ENCODE measurements at regions not wholly inside any gene's neighbourhood (a gene's known extent, or its start where the extent isn't known, plus 50 kb on each side); places are given as distances from the start of the nearest gene placed in this dataset.

GRCh38 chr4:128381748-128382559 lies 94.3 kb upstream of the PGRMC2 start:
- no peak overlapping the region for H3K9ac ChIP-seq (ENCODE audit: low read depth, low read length, poor library complexity, severe bottlenecking)
- no peaks in the 10 kb centered on the region for H3K9me3 ChIP-seq (ENCODE audit: insufficient read depth, low read depth, low read length)
- no peaks in the 10 kb centered on the region for H3K4me1 ChIP-seq (ENCODE audit: insufficient read depth, low read length, poor library complexity, severe bottlenecking)
- no peaks in the 10 kb centered on the region for H4K20me1 ChIP-seq (ENCODE audit: insufficient read depth, low read length, poor library complexity, severe bottlenecking)
- TF ChIP-seq, protein P1, sequence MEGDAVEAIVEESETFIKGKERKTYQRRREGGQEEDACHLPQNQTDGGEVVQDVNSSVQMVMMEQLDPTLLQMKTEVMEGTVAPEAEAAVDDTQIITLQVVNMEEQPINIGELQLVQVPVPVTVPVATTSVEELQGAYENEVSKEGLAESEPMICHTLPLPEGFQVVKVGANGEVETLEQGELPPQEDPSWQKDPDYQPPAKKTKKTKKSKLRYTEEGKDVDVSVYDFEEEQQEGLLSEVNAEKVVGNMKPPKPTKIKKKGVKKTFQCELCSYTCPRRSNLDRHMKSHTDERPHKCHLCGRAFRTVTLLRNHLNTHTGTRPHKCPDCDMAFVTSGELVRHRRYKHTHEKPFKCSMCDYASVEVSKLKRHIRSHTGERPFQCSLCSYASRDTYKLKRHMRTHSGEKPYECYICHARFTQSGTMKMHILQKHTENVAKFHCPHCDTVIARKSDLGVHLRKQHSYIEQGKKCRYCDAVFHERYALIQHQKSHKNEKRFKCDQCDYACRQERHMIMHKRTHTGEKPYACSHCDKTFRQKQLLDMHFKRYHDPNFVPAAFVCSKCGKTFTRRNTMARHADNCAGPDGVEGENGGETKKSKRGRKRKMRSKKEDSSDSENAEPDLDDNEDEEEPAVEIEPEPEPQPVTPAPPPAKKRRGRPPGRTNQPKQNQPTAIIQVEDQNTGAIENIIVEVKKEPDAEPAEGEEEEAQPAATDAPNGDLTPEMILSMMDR (conservative IDR thresholded peaks at IDR 0.05; ENCODE audit: low read length), result no peak
- TF ChIP-seq EZH2phosphoT487 (IDR thresholded peaks at IDR 0.05; ENCODE audit: borderline replicate concordance), result no peak
- no peak overlapping the region for H3K4me2 ChIP-seq (ENCODE audit: low read depth, low read length, poor library complexity, severe bottlenecking)
- H2AFZ ChIP-seq (ENCODE audit: low read length), result no peak overlapping the region
- H3K27me3 ChIP-seq (ENCODE audit: insufficient read depth, low read length, poor library complexity, severe bottlenecking), result no peaks in the 10 kb centered on the region
- H3F3A ChIP-seq (ENCODE audit: low read depth), result no peaks in the 10 kb centered on the region
- H3K79me2 ChIP-seq (ENCODE audit: insufficient read depth, low read length), result no peaks in the 10 kb centered on the region
- H3K9me2 ChIP-seq (replicated peaks; ENCODE audit: low read depth, low read length), result no peaks in the 10 kb centered on the region
- no peak overlapping the region for H3K4me3 ChIP-seq (ENCODE audit: low read length, poor library complexity, severe bottlenecking)
- H3K36me3 ChIP-seq (ENCODE audit: insufficient read depth, low read length), result no peaks in the 10 kb centered on the region

DNA sequence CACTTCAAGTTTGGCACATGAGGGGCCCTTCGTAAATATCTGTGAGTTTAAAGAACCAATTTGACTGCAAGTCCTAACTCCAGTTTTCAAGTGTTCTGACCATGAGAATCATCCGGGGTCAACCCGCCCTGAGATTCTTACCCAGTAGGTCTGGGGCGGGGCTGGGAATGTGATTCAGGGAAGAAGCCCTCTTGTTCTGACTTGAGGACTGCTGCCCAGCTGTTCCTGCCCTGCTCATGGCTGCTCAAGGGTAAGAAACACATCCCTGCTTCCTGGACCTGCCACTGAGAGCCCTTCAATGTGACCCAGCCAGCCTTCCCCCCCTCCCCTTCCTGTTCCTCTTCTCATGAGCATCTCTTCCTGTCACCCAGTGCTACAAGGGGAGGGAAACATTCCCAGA lies 92.7 kb upstream of the PGRMC2 start:
- H4K20me1 ChIP-seq (ENCODE audit: insufficient read depth, low read length, poor library complexity, severe bottlenecking), result no peaks in the 10 kb centered on the region
- no peaks in the 10 kb centered on the region for H3K36me3 ChIP-seq (ENCODE audit: insufficient read depth, low read length)
- TF ChIP-seq EZH2phosphoT487 (IDR thresholded peaks at IDR 0.05; ENCODE audit: borderline replicate concordance), result no peak
- TF ChIP-seq, protein P1 (conservative IDR thresholded peaks at IDR 0.05; ENCODE audit: low read length), result no peak
- no peak overlapping the region for H3K9ac ChIP-seq (ENCODE audit: low read depth, low read length, poor library complexity, severe bottlenecking)
- no peak overlapping the region for H3K4me3 ChIP-seq (ENCODE audit: low read length, poor library complexity, severe bottlenecking)
- no peaks in the 10 kb centered on the region for H3F3A ChIP-seq (ENCODE audit: low read depth)
- H3K9me3 ChIP-seq (ENCODE audit: insufficient read depth, low read depth, low read length), result no peaks in the 10 kb centered on the region; the same call in 1 of the 2 replicates
- no peaks in the 10 kb centered on the region for H3K27me3 ChIP-seq (ENCODE audit: insufficient read depth, low read length, poor library complexity, severe bottlenecking)
- no peaks in the 10 kb centered on the region for H3K79me2 ChIP-seq (ENCODE audit: insufficient read depth, low read length)
- H3K4me2 ChIP-seq (ENCODE audit: low read depth, low read length, poor library complexity, severe bottlenecking), result no peak overlapping the region
- no peaks in the 10 kb centered on the region for H3K4me1 ChIP-seq (ENCODE audit: insufficient read depth, low read length, poor library complexity, severe bottlenecking)
- H3K9me2 ChIP-seq (replicated peaks; ENCODE audit: low read depth, low read length), result no peaks in the 10 kb centered on the region
- H2AFZ ChIP-seq (ENCODE audit: low read length), result peak overlapping the region; percentile 66

GRCh38 chr4:128379860-128380259 lies 92.2 kb upstream of the PGRMC2 start:
- H3K4me3 ChIP-seq (ENCODE audit: low read length, poor library complexity, severe bottlenecking), result no peak overlapping the region
- no peaks in the 10 kb centered on the region for H3K79me2 ChIP-seq (ENCODE audit: insufficient read depth, low read length)
- no peaks in the 10 kb centered on the region for H3K4me1 ChIP-seq (ENCODE audit: insufficient read depth, low read length, poor library complexity, severe bottlenecking)
- H3K4me2 ChIP-seq (ENCODE audit: low read depth, low read length, poor library complexity, severe bottlenecking), result no peak overlapping the region
- no peak overlapping the region for H2AFZ ChIP-seq (ENCODE audit: low read length)
- no peak overlapping the region for H3K9ac ChIP-seq (ENCODE audit: low read depth, low read length, poor library complexity, severe bottlenecking)
- H4K20me1 ChIP-seq (ENCODE audit: insufficient read depth, low read length, poor library complexity, severe bottlenecking), result no peaks in the 10 kb centered on the region
- H3K9me3 ChIP-seq (ENCODE audit: insufficient read depth, low read depth, low read length), result no peaks in the 10 kb centered on the region; the same call in 1 of the 2 replicates
- TF ChIP-seq EZH2phosphoT487 (IDR thresholded peaks at IDR 0.05; ENCODE audit: borderline replicate concordance), result no peak
- TF ChIP-seq, protein P1 (conservative IDR thresholded peaks at IDR 0.05; ENCODE audit: low read length), result peak; percentile 61
- H3K36me3 ChIP-seq (ENCODE audit: insufficient read depth, low read length), result no peaks in the 10 kb centered on the region
- H3F3A ChIP-seq (ENCODE audit: low read depth), result no peaks in the 10 kb centered on the region
- H3K9me2 ChIP-seq (replicated peaks; ENCODE audit: low read depth, low read length), result no peaks in the 10 kb centered on the region
- no peaks in the 10 kb centered on the region for H3K27me3 ChIP-seq (ENCODE audit: insufficient read depth, low read length, poor library complexity, severe bottlenecking)
